Peyer's patch (tissue), 4 donors: ENCODE measurements at regions not wholly inside any gene's neighbourhood (a gene's known extent, or its start where the extent isn't known, plus 50 kb on each side); places are given as distances from the start of the nearest gene placed in this dataset.

Experiments
- POLR2A ChIP-seq, 2 donors: fragments of 450-650 bp; IDR thresholded peaks; one replicate each; pipeline ENCODE4 v1.5.1; 2017; ENCODE audit warnings: antibody characterized with exemption in 2 of 2, mild to moderate bottlenecking in 2 of 2, moderate library complexity in 2 of 2
- TF ChIP-seq, protein P1 (sequence below), 6 experiments: fragments of 450-650 bp in 4 of 6; fragments of 200-600 bp in 2 of 6; sonication (generic) in 1 of 6; IDR thresholded peaks; one replicate each; pipeline ENCODE4 v1.5.1; 2017 to 2019; ENCODE audit warnings: antibody characterized with exemption in 6 of 6, mild to moderate bottlenecking in 3 of 6, moderate library complexity in 1 of 6

DNA sequence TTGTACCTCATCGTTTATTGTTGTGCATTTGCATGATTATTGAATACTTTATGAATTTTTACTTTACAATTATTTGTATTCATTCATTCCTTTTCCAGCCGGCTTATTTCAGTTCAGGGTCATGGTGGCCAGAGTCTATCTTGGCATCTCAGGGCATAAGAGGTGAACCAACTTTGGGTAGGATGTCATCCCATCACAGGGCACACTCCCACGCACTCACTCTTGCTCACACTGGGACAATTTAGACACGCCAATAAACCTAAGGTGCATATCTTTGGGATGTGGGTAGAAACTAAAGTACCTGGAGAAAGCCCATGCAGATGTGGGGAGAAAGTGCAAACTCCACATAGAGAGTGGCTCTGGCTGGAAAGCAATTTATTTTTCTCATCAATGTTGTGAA is 158.1 kb upstream of the MAST4 start:
- no peak for TF ChIP-seq POLR2A (IDR thresholded peaks at IDR 0.05)
- TF ChIP-seq, protein P1, sequence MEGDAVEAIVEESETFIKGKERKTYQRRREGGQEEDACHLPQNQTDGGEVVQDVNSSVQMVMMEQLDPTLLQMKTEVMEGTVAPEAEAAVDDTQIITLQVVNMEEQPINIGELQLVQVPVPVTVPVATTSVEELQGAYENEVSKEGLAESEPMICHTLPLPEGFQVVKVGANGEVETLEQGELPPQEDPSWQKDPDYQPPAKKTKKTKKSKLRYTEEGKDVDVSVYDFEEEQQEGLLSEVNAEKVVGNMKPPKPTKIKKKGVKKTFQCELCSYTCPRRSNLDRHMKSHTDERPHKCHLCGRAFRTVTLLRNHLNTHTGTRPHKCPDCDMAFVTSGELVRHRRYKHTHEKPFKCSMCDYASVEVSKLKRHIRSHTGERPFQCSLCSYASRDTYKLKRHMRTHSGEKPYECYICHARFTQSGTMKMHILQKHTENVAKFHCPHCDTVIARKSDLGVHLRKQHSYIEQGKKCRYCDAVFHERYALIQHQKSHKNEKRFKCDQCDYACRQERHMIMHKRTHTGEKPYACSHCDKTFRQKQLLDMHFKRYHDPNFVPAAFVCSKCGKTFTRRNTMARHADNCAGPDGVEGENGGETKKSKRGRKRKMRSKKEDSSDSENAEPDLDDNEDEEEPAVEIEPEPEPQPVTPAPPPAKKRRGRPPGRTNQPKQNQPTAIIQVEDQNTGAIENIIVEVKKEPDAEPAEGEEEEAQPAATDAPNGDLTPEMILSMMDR (IDR thresholded peaks at IDR 0.05), result no peak
